ENCODE measurements at regions not wholly inside any gene's neighbourhood (a gene's known extent, or its start where the extent isn't known, plus 50 kb on each side); places are given as distances from the start of the nearest gene placed in this dataset.

- ChIA-PET CTCF (no interaction called here), POLR2A (ENCODE audit: unreplicated experiment) (no interaction called here)
- Histone ChIP-seq H3K27me3 (ENCODE audit: control insufficient read depth, insufficient read depth, low read length) (no peaks in the 10 kb centered on the region), H3K27ac (ENCODE audit: insufficient read depth, low read length) (no peak overlapping the region), H3K36me3 (ENCODE audit: control insufficient read depth, insufficient read depth, low read length) (no peaks in the 10 kb centered on the region), H4K91ac (ENCODE audit: insufficient read depth, low read depth, low read length) (no peak overlapping the region), H4K5ac (ENCODE audit: low read depth, low read length) (no peak overlapping the region), H2AK5ac (ENCODE audit: low read depth, low read length) (no peak overlapping the region), H3K9me3 (ENCODE audit: control insufficient read depth, insufficient read depth, low read length) (peaks cover 11% of the 10 kb centered on the region; the same call in 1 of the 2 replicates), H3K9me1 (ENCODE audit: insufficient read depth, low read length) (no peaks in the 10 kb centered on the region), H3K79me1 (ENCODE audit: low read depth in 1 of 2, low read length in 2 of 2) (no peaks in the 10 kb centered on the region), H3K4me1 (ENCODE audit: control insufficient read depth, insufficient read depth, low read length) (no peaks in the 10 kb centered on the region), H4K20me1 (ENCODE audit: insufficient read depth, low read length) (no peaks in the 10 kb centered on the region), H2BK15ac (ENCODE audit: low read depth, low read length) (no peak overlapping the region), H2BK120ac (ENCODE audit: low read depth, low read length) (no peak overlapping the region), H2BK20ac (ENCODE audit: low read depth, low read length) (no peak overlapping the region), H3K18ac (ENCODE audit: low read depth, low read length) (no peak overlapping the region), H3K23ac (ENCODE audit: low read depth, low read length) (no peak overlapping the region), H3K4me2 (ENCODE audit: low read depth, low read length) (no peak overlapping the region), H2BK5ac (ENCODE audit: low read depth, low read length, poor library complexity, severe bottlenecking) (no peak overlapping the region), H3K4ac (ENCODE audit: low read depth, low read length) (no peak overlapping the region), H3K14ac (replicated peaks; ENCODE audit: low read depth, low read length) (no peak overlapping the region), H3K56ac (ENCODE audit: extremely low read depth, insufficient read depth, low read length) (no peak overlapping the region), H3K9ac (ENCODE audit: low read depth, low read length) (no peak overlapping the region), H3K4me3 (ENCODE audit: insufficient read depth, low read depth, low read length) (no peak overlapping the region), H2AK9ac (replicated peaks; ENCODE audit: low read depth, low read length, poor library complexity) (no peak overlapping the region), H2AFZ (replicated peaks; ENCODE audit: low read length, poor library complexity) (no peak overlapping the region), H4K8ac (ENCODE audit: low read depth in 2 of 2, low read length in 2 of 2) (no peak overlapping the region)
- intact Hi-C loops (cut with micrococcal nuclease) (no loop called here), in situ Hi-C loops (cut with MboI; ENCODE audit: low sequenced_read_pairs) (no loop called here), dilution Hi-C loops (cut with HindIII; ENCODE audit: low sequenced_read_pairs, unreplicated experiment) (no loop called here)
- DNase-seq (no peak), ATAC-seq (ENCODE audit: low read depth) (no peak)
- WGBS, 2 experiments (ENCODE audit: extremely low coverage in 2 of 2, insufficient read length in 1 of 2) = no CpG with 5 or more reads among the region's 1 CpG
- TF ChIP-seq CTCF (conservative IDR thresholded peaks at IDR 0.05; ENCODE audit: low read depth, low read length) = no peak
- no peak for TF ChIP-seq MAFK (IDR thresholded peaks at IDR 0.05; ENCODE audit: low read depth, low read length)
- no peak for TF ChIP-seq ELK1 (IDR thresholded peaks at IDR 0.05; ENCODE audit: borderline replicate concordance, low read depth, low read length)
- no peak for TF ChIP-seq MXI1 (IDR thresholded peaks at IDR 0.05; ENCODE audit: borderline replicate concordance, low read depth, low read length)
- no peak for TF ChIP-seq FOS (IDR thresholded peaks at IDR 0.05; ENCODE audit: low read depth, low read length)
- no peak for TF ChIP-seq NFE2L2 (IDR thresholded peaks at IDR 0.05; ENCODE audit: low read depth, low read length)
- no peak for TF ChIP-seq CHD1 (IDR thresholded peaks at IDR 0.05; ENCODE audit: low read depth, low read length)
- no peak for TF ChIP-seq SMC3 (IDR thresholded peaks at IDR 0.05; ENCODE audit: low read depth, low read length)
- no peak for TF ChIP-seq RCOR1 (IDR thresholded peaks at IDR 0.05; ENCODE audit: insufficient replicate concordance, low read length)
- no peak for TF ChIP-seq CEBPB (IDR thresholded peaks at IDR 0.05; ENCODE audit: low read depth, low read length)
- no peak for TF ChIP-seq MAZ (IDR thresholded peaks at IDR 0.05; ENCODE audit: borderline replicate concordance, low read depth, low read length)
- TF ChIP-seq POLR2A (IDR thresholded peaks at IDR 0.05; ENCODE audit: low read depth, low read length) = no peak
- TF ChIP-seq RFX5 (IDR thresholded peaks at IDR 0.05; ENCODE audit: low read depth, low read length) = no peak
- no peak for TF ChIP-seq BHLHE40 (IDR thresholded peaks at IDR 0.05; ENCODE audit: low read depth, low read length)
- TF ChIP-seq RAD21 (IDR thresholded peaks at IDR 0.05; ENCODE audit: low read length) = no peak
- no peak for TF ChIP-seq USF2 (IDR thresholded peaks at IDR 0.05; ENCODE audit: low read depth, low read length)
- BruUV-seq (replicated peaks) = no TSS peak
Measured at GRCh38 chr7:119522263-119522662, 750.7 kb upstream of the KCND2 start.

Measured in IMR-90 (cell line).